ENCODE measurements at regions not wholly inside any gene's neighbourhood (a gene's known extent, or its start where the extent isn't known, plus 50 kb on each side); places are given as distances from the start of the nearest gene placed in this dataset.

- no peak for ATAC-seq
- TF ChIP-seq CREB5 (CRISPR knock-in tag; IDR thresholded peaks at IDR 0.05; ENCODE audit: low read depth) (no peak), ZC3H10 (CRISPR knock-in tag; IDR thresholded peaks at IDR 0.05) (no peak), ISL1 (CRISPR knock-in tag; IDR thresholded peaks at IDR 0.05) (no peak), GLIS3 (CRISPR knock-in tag; IDR thresholded peaks at IDR 0.05) (no peak), OSR1 (CRISPR knock-in tag; IDR thresholded peaks at IDR 0.05) (no peak), PPARA (CRISPR knock-in tag; IDR thresholded peaks at IDR 0.05; ENCODE audit: borderline replicate concordance) (no peak), TSHZ2 (CRISPR knock-in tag; IDR thresholded peaks at IDR 0.05) (no peak), ZFP30 (CRISPR knock-in tag; IDR thresholded peaks at IDR 0.05) (no peak), CSDC2 (CRISPR knock-in tag; IDR thresholded peaks at IDR 0.05) (no peak), ZNF565 (CRISPR knock-in tag; conservative IDR thresholded peaks at IDR 0.05; ENCODE audit: low read depth) (no peak), SNAI2 (CRISPR knock-in tag; IDR thresholded peaks at IDR 0.05) (no peak), POU6F1 (CRISPR knock-in tag; IDR thresholded peaks at IDR 0.05; ENCODE audit: borderline replicate concordance, low read depth) (no peak), TOX (CRISPR knock-in tag; IDR thresholded peaks at IDR 0.05; ENCODE audit: borderline replicate concordance) (no peak), ESRRG (CRISPR knock-in tag; IDR thresholded peaks at IDR 0.05) (no peak)
These were observed 126.7 kb upstream of the GMNC start for GRCh38 chr3:190989218-190989617.

DNA sequence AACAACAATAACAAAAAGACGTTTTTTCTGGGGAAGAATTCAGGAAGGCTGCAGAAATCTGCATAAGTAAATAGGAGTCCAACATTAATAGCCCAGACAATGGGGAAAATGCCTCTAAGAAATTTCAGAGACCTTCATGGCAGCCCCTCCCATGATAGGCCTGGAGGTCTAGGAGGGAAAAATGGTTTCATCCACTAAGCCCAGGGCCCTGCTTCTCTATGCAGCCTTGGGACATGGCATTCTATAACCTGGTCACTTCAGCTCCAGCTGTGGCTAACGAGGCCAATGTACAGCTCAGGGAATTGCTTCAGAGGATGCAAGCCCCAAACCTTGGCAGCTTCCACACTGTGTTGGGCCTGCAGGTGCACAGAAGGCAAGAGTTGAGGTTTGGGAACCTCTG is 125.6 kb upstream of the GMNC start:
- no peak for ATAC-seq
- TF ChIP-seq ISL1 (CRISPR knock-in tag; IDR thresholded peaks at IDR 0.05), result no peak

- TF ChIP-seq, protein P1, sequence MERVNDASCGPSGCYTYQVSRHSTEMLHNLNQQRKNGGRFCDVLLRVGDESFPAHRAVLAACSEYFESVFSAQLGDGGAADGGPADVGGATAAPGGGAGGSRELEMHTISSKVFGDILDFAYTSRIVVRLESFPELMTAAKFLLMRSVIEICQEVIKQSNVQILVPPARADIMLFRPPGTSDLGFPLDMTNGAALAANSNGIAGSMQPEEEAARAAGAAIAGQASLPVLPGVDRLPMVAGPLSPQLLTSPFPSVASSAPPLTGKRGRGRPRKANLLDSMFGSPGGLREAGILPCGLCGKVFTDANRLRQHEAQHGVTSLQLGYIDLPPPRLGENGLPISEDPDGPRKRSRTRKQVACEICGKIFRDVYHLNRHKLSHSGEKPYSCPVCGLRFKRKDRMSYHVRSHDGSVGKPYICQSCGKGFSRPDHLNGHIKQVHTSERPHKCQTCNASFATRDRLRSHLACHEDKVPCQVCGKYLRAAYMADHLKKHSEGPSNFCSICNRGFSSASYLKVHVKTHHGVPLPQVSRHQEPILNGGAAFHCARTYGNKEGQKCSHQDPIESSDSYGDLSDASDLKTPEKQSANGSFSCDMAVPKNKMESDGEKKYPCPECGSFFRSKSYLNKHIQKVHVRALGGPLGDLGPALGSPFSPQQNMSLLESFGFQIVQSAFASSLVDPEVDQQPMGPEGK (CRISPR knock-in tag; IDR thresholded peaks at IDR 0.05; ENCODE audit: borderline replicate concordance), result no peak
- TF ChIP-seq TCF4 (CRISPR knock-in tag; IDR thresholded peaks at IDR 0.05; ENCODE audit: borderline replicate concordance), result no peak
- TF ChIP-seq ZFP3 (CRISPR knock-in tag; IDR thresholded peaks at IDR 0.05), result no peak
- TF ChIP-seq ARNTL (CRISPR knock-in tag; IDR thresholded peaks at IDR 0.05; ENCODE audit: borderline replicate concordance, low read depth), result no peak
- TF ChIP-seq ZC3H10 (CRISPR knock-in tag; IDR thresholded peaks at IDR 0.05), result no peak
- no peak for TF ChIP-seq CREB5 (CRISPR knock-in tag; IDR thresholded peaks at IDR 0.05; ENCODE audit: low read depth)
- no peak for TF ChIP-seq ZFP30 (CRISPR knock-in tag; IDR thresholded peaks at IDR 0.05)
- TF ChIP-seq ZNF565 (CRISPR knock-in tag; conservative IDR thresholded peaks at IDR 0.05; ENCODE audit: low read depth), result no peak
- ATAC-seq, result no peak
These were observed 122.2 kb upstream of the GMNC start for GRCh38 chr3:190984502-190985244.

GRCh38 chr3:190983875-190984274 is 121.4 kb upstream of the GMNC start:
- ATAC-seq, result no peak
- TF ChIP-seq GLIS3 (CRISPR knock-in tag; IDR thresholded peaks at IDR 0.05) (no peak), TOX (CRISPR knock-in tag; IDR thresholded peaks at IDR 0.05; ENCODE audit: borderline replicate concordance) (no peak), OSR1 (CRISPR knock-in tag; IDR thresholded peaks at IDR 0.05) (no peak), TSHZ2 (CRISPR knock-in tag; IDR thresholded peaks at IDR 0.05) (no peak)

Measured in SK-N-SH treated with all-trans-retinoic acid at 6 μM for 48 hours (cell line).